Nephron progenitor cell (in vitro differentiated cells): ENCODE measurements at regions not wholly inside any gene's neighbourhood (a gene's known extent, or its start where the extent isn't known, plus 50 kb on each side); places are given as distances from the start of the nearest gene placed in this dataset.
"Not testable (repeated sequence)": the region's sequence is repeated elsewhere in the genome, so short reads cannot be mapped to it uniquely, and the experiment has no call there.

ENCODE experiments used
- DNase-seq: peaks from one replicate; pipeline ENCODE4 v3.0.0; 2021
- H3K27ac Mint-ChIP-seq: 2 replicates; pipeline ENCODE4 v1.8.0; 2021; ENCODE audit warnings: mild to moderate bottlenecking, moderate library complexity, mixed read lengths
- H3K27me3 Mint-ChIP-seq: 2 replicates; pipeline ENCODE4 v1.8.0; 2021; ENCODE audit warnings: mild to moderate bottlenecking, low read depth, mixed read lengths; ENCODE audit not compliant: poor library complexity
- H3K36me3 Mint-ChIP-seq: 2 replicates; pipeline ENCODE4 v1.8.0; 2021; ENCODE audit warnings: low read depth, mixed read lengths
- H3K4me1 Mint-ChIP-seq: 2 replicates; pipeline ENCODE4 v1.8.0; 2021; ENCODE audit warnings: mixed read lengths
- H3K4me3 Mint-ChIP-seq: 2 replicates; pipeline ENCODE4 v1.8.0; 2021; ENCODE audit warnings: mild to moderate bottlenecking, moderate library complexity, mixed read lengths
- H3K9me3 Mint-ChIP-seq: 2 replicates; pipeline ENCODE4 v1.8.0; 2021; ENCODE audit warnings: mild to moderate bottlenecking, moderate library complexity, mixed read lengths
- TF ChIP-seq, protein P1 (sequence below): fragments of 200-600 bp; sonication (generic); IDR thresholded peaks from 2 replicates; pipeline ENCODE4 v1.5.0; 2021; ENCODE audit warnings: antibody characterized with exemption

DNA sequence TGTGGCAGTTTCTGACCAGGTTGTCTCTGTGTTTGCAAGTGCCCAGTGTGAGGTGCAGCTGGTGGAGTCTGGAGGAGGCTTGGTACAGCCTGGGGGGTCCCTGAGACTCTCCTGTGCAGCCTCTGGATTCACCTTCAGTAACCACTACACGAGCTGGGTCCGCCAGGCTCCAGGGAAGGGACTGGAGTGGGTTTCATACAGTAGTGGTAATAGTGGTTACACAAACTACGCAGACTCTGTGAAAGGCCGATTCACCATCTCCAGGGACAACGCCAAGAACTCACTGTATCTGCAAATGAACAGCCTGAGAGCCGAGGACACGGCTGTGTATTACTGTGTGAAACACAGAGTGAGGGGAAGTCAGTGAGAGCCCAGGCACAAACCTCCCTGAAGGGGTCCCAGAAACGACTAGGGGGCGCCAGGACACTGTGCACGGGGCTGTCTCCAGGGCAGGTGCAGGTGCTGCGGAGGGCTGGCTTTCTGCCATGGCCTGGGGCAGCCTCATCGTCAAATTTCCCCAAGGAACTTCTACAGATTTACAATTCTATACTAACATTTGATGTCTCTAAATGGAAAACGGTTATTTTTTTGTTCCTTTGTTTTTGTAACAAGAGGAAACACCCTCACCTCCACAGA is 187.0 kb upstream of the TP53TG3D start:
- H3K27me3 Mint-ChIP-seq, H3K27ac Mint-ChIP-seq, H3K9me3 Mint-ChIP-seq, H3K4me1 Mint-ChIP-seq, DNase-seq, H3K36me3 Mint-ChIP-seq, H3K4me3 Mint-ChIP-seq: not testable (repeated sequence)

DNA sequence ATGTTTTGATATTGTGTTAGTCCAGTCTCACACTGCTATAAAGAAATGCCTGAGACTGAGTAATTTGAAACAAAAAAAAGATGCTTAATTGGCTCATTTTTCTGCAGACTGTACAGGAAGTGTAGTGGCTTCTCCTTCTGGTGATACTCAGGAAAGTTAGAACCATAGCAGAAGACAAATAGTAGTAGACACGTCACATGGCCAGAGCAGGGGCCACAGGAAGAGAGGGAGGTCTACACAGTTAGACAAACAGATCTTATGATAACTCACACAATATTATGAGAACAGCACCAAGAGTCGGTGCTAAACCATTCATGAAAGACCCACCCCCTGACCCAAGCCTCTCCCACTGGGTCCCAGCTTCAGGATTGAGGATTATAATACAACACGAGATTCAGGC is 181.5 kb upstream of the TP53TG3D start:
- H3K27me3 Mint-ChIP-seq, H3K4me3 Mint-ChIP-seq, H3K9me3 Mint-ChIP-seq, H3K36me3 Mint-ChIP-seq, H3K4me1 Mint-ChIP-seq, H3K27ac Mint-ChIP-seq, DNase-seq: not testable (repeated sequence)

DNA sequence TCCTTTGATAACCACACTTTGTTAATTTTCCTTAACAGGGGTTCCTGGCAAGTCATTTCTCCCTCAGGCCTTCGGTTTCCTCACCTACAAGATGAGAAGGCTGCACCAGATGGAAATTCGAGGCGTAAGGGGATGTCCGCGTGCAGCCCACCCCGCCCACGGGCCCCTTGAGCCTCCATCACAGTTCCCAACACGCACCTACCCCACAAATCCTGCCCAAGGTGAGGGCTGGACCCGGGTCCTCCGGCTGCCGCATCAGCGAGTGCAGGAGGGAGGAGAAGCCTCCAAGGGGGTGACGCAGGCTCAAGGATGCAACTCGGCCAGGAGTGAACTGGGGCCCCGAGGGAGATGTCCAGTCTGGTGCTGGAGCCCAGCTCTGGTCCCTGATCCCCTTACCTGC is 169.2 kb upstream of the TP53TG3D start:
- H3K36me3 Mint-ChIP-seq, H3K4me3 Mint-ChIP-seq, H3K27ac Mint-ChIP-seq, H3K4me1 Mint-ChIP-seq, H3K27me3 Mint-ChIP-seq, H3K9me3 Mint-ChIP-seq, DNase-seq: not testable (repeated sequence)

DNA sequence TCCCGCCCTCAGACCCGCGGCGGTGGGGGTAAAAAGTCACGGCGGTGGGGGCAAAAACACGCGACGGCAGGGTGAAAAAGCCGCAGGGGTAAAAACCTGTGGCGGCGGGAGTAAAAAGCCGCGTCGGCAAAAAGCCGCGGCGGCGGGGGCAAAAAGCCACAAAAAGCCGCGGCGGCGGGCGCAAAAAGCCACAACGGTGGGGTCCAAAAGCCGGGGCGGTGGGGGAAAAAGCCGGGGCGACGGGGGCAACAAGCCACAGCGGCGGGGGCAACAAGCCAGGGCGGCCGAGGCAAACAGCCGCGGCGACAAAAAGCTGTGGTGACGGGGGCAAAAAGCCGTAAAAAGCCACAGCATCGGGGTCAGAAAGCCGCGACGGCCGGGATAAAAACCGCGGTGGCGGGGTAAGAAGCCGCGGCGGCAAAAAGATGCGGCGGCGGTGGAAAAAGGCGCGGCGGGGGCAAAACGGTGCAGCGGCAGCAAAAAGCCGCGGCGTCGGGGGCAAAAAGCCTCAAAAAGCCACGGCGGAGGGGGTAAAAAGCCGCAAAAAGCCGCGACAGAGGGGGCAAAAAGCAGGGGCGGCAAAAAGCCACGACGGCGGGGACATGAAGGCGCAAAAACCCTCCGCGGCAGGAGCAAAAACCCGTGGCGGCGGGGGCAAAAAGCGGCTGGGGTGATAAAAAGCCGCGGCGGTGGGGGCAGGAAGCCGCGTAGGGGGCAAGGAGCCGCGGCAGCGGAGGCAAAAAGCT is 168.3 kb upstream of the TP53TG3D start:
- DNase-seq, H3K4me3 Mint-ChIP-seq, H3K36me3 Mint-ChIP-seq, H3K27me3 Mint-ChIP-seq, H3K4me1 Mint-ChIP-seq, H3K9me3 Mint-ChIP-seq, H3K27ac Mint-ChIP-seq: not testable (repeated sequence)

DNA sequence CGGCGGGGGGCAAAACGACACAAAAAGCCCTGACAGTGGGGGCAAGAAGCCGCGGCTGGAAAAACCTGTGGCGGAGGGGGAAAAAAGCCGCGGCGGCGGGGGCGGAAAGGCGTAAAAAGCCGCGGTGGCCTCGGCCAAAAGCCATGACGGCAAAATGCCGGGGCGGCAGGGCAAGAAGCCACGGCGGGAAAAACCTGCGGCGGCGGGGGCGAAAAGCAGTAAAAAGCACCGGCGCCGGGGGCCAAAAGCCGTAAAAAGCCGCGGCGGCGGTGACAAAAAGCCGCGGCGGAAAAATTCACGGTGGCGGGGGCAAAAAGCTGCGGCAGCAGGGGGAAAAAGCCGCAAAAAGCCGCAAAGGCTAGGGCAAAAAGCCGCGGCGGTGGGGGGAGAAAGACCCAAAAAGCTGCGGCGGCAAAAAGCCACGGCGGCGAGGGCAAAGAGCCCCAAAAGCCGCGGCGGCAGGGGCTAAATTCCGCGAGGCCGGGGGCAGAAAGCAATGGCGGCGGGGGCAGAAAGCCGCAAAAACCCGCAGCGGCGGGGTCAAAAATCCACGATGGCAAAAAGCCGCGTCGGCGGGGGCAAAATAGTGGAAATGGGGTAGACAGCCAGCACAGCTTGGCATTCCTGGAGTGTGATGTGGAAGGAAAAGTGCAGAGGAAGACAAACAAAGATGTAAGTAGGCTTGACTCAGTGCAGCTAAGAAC is 167.5 kb upstream of the TP53TG3D start:
- not testable (repeated sequence) for H3K36me3 Mint-ChIP-seq, H3K9me3 Mint-ChIP-seq, H3K27me3 Mint-ChIP-seq, DNase-seq, H3K27ac Mint-ChIP-seq, H3K4me1 Mint-ChIP-seq, H3K4me3 Mint-ChIP-seq

DNA sequence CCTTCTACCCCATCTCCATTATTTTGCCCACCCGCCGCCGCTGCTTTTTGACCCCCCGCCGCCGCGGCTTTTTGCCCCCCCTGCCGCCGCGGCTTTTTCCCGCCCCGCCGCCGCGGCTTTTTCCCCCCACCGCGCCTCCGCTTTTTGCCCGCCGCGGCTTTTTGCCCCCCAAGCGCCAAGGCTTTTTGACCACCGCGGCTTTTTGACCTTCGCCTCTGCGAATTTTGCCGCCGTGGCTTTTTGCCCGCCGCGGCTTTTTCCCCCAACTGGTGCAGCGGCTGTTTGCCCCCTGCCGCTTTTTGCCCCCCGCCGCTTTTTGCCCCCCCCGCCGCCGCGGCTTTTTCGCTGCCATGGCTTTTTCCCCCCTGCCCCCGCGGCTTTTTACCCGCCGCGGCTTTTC is 137.5 kb upstream of the TP53TG3D start:
- DNase-seq, H3K9me3 Mint-ChIP-seq, H3K27me3 Mint-ChIP-seq, H3K4me3 Mint-ChIP-seq, H3K27ac Mint-ChIP-seq, H3K4me1 Mint-ChIP-seq, H3K36me3 Mint-ChIP-seq: not testable (repeated sequence)

DNA sequence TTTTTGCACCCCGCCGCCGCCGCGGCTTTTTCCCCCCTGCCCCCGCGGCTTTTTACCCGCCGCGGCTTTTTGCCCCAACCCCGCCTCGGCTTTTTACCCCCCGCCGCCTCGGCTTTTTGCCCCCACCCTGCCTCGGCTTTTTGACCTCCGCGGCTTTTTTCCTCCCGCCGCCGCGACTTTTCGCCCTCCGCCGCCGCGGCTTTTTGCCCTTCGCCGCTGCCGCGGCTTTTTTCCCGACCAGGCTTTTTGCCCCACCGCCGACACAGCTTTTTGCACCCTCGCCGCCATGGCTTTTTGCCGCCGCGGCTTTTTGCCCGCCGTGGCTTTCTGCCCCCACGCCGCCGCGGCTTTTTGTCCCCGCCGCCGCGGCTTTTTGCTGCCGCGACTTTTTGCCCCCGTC is 137.0 kb upstream of the TP53TG3D start:
- TF ChIP-seq, protein P1, sequence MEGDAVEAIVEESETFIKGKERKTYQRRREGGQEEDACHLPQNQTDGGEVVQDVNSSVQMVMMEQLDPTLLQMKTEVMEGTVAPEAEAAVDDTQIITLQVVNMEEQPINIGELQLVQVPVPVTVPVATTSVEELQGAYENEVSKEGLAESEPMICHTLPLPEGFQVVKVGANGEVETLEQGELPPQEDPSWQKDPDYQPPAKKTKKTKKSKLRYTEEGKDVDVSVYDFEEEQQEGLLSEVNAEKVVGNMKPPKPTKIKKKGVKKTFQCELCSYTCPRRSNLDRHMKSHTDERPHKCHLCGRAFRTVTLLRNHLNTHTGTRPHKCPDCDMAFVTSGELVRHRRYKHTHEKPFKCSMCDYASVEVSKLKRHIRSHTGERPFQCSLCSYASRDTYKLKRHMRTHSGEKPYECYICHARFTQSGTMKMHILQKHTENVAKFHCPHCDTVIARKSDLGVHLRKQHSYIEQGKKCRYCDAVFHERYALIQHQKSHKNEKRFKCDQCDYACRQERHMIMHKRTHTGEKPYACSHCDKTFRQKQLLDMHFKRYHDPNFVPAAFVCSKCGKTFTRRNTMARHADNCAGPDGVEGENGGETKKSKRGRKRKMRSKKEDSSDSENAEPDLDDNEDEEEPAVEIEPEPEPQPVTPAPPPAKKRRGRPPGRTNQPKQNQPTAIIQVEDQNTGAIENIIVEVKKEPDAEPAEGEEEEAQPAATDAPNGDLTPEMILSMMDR, result no peak
- no peaks in the 10 kb centered on the region for H3K27me3 Mint-ChIP-seq
- H3K27ac Mint-ChIP-seq, result no peak overlapping the region
- peaks cover 4% of the 10 kb centered on the region for H3K9me3 Mint-ChIP-seq
- H3K4me1 Mint-ChIP-seq, result no peaks in the 10 kb centered on the region
- DNase-seq, result no peak
- no peaks in the 10 kb centered on the region for H3K36me3 Mint-ChIP-seq
- H3K4me3 Mint-ChIP-seq, result no peak overlapping the region

DNA sequence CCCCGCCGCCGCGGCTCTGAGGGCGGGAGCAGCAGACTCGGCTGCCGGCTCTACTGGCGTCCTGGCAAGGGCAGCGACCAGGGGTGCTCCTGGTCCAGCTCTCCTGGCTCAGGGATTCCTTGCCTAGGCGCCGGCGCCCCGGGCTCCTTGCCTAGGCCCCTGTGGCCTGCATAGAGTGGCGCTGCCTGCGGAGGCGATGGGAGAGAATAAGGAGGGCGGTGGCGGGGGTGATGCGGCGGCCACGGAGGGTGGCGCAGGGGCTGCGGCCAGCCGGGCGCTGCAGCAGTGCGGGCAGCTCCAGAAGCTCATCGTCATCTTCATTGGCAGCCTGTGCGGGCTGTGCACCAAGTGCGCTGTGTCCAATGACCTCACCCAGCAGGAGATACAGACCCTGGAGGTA is 136.6 kb upstream of the TP53TG3D start:
- not testable (repeated sequence) for H3K4me1 Mint-ChIP-seq, H3K9me3 Mint-ChIP-seq, H3K27ac Mint-ChIP-seq, H3K4me3 Mint-ChIP-seq, H3K27me3 Mint-ChIP-seq, H3K36me3 Mint-ChIP-seq, DNase-seq

DNA sequence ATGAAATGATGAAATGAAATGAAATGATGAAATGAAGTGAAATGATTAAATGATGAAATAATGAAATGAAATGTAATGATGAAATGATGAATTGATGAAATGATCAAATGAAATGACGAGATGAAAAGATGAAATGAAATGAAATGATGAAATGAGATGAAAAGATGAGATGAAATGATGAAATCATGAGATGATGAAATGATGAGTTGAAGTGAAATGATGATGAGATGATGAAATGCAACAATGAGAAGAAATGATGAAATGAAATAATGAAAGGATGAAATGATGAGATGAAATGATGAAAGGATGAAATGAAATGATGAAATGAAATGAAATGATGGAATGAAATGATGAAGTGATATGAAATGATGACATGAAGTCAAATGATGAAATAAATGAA is 132.7 kb upstream of the TP53TG3D start:
- H3K27ac Mint-ChIP-seq, H3K4me3 Mint-ChIP-seq, H3K4me1 Mint-ChIP-seq, H3K36me3 Mint-ChIP-seq, H3K27me3 Mint-ChIP-seq, H3K9me3 Mint-ChIP-seq, DNase-seq: not testable (repeated sequence)

DNA sequence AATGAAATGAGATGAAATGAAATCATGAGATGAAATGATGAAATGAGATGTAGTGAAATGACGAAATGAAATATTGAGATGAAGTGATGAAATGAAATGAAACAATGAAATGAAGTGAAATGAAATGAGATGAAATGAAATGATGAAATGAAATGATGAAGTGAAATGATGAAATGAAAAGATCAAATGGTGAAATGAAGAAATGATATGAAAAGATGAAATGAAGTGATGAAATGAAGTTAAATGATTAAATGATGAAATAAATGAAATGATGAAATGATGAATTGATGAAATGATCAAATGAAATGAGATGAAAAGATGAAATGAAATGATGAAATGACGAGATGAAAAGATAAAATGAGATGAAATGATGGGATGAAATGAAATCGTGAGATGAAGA is 132.3 kb upstream of the TP53TG3D start:
- H3K9me3 Mint-ChIP-seq, result peaks cover 11% of the 10 kb centered on the region
- H3K4me1 Mint-ChIP-seq, H3K27ac Mint-ChIP-seq, H3K27me3 Mint-ChIP-seq, H3K4me3 Mint-ChIP-seq, H3K36me3 Mint-ChIP-seq, DNase-seq: not testable (repeated sequence)

DNA sequence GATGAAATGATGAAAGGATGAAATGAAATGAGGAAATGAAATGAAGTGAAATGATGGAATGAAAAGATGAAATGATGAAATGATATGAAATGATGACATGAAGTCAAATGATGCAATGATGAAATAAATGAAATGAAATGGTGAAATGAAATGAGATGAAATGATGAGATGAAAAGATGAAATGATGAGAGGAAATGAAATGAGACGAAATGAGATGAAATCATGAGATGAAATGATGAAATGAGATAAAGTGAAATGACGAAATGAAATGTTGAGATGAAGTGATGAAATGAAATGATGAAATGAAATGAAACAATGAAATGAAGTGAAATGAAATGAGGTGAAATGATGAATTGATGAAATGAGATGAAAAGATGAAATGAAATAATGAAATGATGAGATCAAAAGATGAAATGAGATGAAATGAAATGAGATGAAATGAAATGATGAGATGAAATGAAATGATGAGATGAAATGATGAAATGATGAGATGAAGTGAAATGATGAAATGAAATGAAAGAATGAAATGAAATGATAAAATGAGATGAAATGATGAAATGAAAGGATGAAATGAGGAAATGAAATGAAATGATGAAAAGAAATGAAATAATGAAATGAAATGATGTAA is 131.7 kb upstream of the TP53TG3D start:
- H3K27me3 Mint-ChIP-seq, H3K4me1 Mint-ChIP-seq, DNase-seq, H3K4me3 Mint-ChIP-seq, H3K36me3 Mint-ChIP-seq, H3K27ac Mint-ChIP-seq: not testable (repeated sequence)
- H3K9me3 Mint-ChIP-seq, result peaks cover 14% of the 10 kb centered on the region

DNA sequence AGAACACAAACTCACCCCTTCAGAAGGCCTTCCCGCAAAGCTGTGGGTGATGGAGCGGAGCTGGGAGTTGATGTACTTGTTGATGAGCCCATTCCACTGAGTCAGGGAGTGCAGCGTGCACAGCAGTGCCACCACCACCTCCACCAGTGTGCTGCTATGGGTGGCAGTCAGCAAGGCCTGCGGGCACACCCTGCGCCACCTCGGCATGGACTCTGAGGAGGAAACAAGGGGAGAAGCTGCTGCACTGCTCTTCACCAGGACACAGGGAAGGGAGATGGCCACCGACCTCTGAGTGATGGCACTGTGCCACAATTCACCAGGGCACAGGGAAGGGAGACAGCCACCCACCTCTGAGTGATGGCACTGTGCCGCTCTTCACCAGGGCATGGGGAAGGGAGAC is 100.7 kb upstream of the TP53TG3D start:
- H3K9me3 Mint-ChIP-seq, H3K36me3 Mint-ChIP-seq, H3K27me3 Mint-ChIP-seq, H3K4me3 Mint-ChIP-seq, H3K4me1 Mint-ChIP-seq, DNase-seq, H3K27ac Mint-ChIP-seq: not testable (repeated sequence)

DNA sequence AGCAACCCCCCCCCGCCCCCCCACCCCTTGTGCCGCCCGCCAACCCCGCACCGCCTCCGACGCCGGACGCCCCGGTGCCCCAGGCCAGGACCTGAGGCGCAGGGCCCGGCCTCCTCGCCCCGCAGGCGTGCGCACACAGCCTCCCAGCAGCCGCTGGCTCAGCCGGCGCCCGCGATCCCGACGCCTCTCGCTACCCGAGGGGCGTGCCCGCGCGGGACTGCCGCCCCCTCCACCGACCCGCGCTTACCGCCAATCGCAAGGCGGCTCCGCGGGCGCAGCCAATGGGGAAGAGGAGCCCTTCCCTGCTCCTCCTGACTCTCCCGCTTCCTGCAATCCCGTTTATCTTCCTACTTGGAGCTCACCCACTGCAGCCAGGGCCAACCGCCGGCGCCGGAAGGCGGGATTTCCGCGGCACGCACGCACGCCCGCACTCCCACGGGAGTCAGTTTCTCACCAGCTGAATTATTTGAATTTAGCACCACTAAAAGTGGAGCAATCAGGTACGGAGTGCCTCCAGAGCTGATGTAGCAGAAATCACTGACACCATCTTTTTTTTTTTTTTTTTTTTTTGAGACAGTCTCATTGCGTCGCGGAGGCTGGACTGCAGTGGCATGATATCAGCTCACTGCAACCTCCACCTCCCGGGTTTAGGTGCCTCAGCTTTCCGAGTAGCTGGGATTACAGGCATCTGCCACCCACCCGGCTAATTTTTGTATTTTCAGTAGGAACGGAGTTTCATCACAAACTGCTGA is 65.0 kb upstream of the TP53TG3D start:
- not testable (repeated sequence) for H3K4me3 Mint-ChIP-seq, H3K4me1 Mint-ChIP-seq, H3K36me3 Mint-ChIP-seq, DNase-seq, H3K9me3 Mint-ChIP-seq, H3K27me3 Mint-ChIP-seq, H3K27ac Mint-ChIP-seq
